T-helper 1 cell (primary cell): ENCODE measurements at regions not wholly inside any gene's neighbourhood (a gene's known extent, or its start where the extent isn't known, plus 50 kb on each side); places are given as distances from the start of the nearest gene placed in this dataset.
"Not testable (repeated sequence)": the region's sequence is repeated elsewhere in the genome, so short reads cannot be mapped to it uniquely, and the experiment has no call there.

Experiments
- DNase-seq, 5 donors: peaks; one replicate each; pipeline ENCODE4 v3.0.0-alpha.2; 2012 to 2020

DNA sequence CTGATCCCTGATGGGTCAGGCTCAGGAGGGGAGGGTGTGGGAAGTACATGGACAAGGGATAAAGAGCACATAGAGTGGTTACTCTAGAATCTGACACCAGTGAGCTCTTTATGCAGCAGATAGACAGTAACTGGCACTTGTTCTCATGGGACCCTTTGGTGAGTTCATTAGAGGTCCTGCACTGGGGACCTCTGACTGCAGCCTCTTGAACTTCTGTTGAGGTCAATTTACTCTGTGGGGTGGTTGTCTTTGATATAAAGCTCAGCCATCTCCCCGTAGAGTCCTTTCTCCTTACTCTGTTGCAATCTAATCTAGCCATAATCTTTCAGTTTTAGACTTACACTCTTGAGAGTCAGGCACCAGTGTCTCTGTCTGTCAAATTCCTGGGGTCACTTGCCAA is 222.4 kb downstream of the GPAT3 start:
- no peak for DNase-seq

DNA sequence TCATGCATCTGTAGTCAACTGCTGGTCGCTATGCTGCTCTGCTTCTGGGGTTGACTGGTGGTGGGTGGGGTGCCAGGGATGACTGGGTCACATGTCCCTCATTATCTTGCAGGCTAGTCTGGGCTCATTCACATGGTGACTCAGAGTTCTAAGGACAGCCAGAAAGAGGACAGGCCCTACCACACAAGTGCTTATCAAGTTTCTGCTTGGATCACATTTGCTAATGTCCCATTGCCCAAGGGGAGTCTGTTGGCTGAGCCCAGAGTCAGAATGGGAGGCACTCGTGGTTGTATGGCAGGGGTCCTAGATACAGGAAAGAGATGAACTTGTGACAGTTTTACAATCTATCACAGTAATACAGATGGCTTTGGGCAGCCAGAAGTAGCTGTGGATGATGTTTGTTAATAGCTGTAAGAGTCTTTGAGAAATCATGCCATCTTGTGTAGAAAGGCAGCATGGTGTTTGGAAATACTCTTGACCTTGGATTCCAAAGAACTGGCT is 221.3 kb downstream of the GPAT3 start:
- DNase-seq, result no peak

DNA sequence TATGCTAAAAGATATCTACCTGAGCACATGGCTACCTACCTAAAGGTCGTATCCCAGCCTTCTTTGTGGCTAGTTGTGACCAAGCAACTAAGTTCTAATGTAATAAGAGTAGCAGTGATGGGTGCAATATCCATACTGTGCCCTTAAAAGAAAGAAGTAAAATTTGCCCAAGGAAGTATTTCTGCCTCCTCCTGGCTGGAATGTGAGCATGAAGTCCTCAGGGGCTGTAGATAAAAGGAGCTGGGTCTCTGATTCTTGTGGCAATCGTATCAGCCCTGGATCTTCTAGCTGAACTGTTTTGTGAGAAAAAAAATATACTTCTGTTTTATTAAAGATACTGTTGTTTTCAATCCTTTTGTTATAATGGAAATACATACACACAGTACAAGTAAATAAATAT is 217.4 kb downstream of the GPAT3 start:
- DNase-seq, result no peak

DNA sequence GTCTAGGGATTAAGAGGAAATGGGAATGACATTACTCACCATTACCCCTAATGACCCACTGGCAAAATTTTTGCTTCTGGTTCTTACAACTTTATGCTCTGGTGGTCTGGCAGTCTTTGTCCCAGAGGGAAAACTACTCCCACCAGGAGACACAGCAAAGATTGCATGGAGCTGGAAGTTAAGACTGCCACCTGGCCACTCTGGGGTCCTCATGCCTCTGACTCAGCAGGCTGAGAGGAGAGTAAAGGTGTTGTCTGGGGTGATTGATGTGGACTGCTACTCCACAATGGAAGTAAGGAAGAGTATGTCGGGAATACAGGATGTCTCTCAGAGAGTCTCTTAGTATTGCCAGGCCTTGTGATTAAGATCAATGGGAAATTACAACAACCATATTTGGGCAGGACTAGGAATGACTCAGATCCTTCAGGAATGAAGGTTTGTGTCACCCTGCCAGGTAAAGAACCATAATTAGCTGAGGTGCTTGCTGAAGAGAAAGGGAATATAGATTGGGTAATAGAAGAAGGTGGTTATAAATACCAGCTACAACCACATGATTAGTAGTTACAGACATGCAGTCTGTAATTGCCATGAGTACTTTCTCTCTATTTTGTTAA is 215.5 kb downstream of the GPAT3 start:
- DNase-seq, result no peak

DNA sequence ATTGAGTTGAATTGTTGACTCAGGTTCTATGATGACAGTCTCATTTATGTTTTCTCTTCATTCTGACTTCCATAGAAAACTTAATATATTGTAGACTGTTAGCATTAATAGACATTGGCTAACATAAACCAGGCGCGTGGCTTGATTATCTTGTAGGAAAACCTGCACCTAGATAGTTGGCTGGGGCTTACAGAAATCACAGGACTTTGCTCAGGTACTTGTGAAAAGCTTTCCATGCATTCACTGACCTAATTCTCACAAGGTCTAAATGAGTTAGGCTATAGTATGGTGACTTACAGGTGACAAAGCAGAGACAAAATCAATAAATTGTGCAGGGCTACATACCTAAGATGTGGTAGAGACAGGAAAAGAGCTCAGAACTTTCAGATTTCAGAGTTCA is 212.8 kb downstream of the GPAT3 start:
- no peak for DNase-seq

DNA sequence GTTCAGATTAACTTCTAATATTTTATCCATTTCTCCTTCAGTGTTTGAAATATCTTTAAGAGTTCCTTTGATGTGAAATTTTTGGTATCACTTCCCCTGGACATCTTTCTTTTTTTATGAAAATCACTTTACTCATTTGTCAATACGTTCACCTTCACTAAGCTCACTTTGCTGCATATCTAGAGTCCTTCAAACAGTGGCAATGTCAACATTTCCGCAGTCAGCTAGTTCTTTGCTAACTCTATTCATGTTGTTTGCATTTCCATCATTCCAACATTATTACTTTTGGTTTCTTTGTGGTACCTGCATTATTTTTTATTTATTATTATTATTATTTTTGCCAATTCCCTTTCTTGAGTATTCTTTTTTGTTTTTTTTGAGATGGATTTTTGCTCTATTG is 203.0 kb downstream of the GPAT3 start:
- no peak for DNase-seq

DNA sequence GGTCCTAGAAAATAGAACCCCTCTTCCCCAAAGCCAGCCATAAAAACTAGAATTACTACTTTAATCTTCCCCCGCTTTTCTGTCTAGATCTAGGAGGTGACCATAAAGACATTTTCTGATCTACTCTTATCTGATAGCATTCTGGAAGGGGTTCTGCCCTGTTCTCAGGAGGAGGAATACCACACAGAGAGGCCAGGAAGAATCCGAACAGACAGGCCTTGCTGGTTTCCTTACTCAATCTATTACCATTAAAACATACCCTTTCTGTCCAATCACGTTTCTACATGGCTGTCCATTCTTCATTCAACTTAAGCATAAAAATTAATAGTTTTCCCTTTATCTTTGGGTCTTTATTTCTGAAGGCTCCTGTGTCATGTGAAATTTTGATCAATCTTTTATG is 198.7 kb downstream of the GPAT3 start:
- no peak for DNase-seq

DNA sequence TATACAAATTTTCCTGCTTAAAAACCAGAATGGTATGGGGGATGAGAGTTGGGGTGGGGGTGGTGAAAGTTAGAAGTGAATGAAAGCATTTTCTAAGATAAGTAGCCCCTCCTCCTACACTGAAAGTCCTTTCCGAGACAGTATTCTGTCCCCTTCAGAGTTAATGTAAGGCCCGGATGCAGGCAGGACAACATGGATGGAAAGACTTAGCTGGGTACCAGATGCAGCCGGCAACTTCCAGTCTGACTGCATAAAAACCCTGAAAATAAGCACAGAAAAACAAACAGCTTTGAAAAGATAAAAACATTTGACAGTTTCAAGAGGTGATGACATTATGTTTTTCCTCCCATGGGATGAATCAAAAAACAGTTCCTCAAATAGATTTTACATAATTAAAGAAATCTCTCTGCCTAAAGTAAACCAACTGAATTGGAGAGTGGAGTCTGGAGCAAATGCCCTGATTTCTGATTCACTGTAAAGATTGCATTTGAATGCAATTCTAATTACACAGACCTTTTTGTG is 196.3 kb downstream of the GPAT3 start:
- no peak for DNase-seq

DNA sequence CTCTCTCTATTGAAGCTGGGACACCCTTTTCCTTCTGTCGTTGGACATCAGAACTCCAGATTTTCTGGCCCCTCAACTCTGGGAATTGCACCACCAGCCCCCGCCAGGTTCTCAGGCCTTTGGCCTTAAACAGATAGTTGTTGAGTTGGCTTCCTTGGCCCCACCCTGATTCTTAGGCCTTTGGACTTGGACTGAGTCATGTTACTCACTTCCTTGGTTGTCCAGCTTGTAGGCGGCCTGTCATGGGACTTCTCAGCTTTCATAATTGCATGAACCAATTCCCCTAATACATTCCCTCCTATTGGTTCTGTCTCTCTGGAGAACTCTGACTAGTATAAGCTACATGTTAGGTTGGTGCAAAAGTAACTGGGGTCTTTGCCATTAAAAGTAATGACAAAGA is 195.7 kb downstream of the GPAT3 start:
- DNase-seq, result no peak

DNA sequence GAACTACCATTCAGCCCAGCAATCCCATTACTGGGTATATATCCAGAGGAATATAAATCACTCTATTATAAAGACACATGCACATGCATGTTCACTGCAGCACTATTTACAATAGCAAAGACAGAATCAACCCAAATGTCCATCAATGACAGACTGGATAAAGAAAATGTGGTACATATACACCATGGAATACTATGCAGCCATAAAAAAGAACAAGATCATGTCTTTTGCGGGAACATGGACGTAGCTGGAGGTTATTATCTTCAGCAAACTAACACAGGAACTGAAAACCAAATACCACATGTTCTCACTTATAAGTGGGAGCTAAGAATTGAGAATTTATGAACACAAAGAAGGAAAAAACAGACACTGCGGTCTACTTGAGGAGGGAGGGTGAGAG is 195.1 kb downstream of the GPAT3 start:
- not testable (repeated sequence) for DNase-seq

DNA sequence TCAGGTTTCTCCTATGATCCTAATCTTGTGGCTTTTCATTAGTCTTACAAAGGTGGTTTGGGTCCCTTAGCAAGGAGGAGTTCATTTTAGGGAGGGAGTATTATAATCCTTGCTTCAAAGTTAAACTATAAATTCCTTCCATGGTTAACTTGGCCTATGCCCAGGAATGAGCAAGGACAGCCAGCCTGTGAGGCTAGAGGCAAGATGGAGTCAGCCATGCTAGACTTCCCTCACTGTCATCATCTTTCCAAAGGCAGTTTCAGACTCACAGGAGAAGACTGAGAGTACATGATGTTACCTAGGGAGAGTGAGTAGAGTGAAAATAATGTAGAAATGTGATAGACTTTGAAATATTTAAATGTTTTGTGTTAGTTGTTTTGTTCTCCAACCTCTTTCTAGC is 192.3 kb downstream of the GPAT3 start:
- no peak for DNase-seq

DNA sequence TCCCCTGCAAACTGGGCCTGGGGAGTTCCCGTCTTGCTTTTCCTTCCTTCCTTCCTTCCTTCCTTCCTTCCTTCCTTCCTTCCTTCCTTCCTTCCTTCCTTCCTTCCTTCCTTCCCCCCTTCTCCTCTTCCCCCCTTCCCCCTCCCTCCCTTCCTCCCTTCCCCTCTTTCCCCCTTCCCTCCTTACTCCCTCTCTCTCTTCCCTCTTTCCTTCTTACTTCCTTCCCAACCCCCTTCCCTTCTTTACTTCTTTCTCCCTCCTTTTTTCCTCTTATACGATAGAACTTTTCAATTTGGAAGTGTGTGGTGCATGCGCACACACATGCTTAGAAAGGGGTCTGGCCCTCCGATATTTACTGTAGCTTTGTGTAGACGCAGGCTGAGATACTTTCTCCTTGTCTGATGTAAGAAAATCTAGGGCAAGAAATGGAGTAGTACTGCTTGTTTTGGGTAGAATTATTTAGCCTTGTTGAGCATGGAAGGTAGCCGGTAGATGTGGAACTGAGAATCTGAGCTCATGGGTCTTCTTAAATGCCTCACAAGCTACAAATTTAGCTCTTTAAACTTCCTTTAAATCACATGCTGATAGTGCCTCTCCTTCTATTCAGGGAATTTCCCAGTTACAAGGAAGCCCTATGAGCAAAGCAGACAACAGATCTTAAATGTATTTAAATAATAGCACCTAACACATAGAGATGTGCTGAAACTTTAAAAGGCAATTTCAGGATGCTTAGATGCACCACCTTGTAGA is 189.6 kb downstream of the GPAT3 start:
- no peak for DNase-seq

DNA sequence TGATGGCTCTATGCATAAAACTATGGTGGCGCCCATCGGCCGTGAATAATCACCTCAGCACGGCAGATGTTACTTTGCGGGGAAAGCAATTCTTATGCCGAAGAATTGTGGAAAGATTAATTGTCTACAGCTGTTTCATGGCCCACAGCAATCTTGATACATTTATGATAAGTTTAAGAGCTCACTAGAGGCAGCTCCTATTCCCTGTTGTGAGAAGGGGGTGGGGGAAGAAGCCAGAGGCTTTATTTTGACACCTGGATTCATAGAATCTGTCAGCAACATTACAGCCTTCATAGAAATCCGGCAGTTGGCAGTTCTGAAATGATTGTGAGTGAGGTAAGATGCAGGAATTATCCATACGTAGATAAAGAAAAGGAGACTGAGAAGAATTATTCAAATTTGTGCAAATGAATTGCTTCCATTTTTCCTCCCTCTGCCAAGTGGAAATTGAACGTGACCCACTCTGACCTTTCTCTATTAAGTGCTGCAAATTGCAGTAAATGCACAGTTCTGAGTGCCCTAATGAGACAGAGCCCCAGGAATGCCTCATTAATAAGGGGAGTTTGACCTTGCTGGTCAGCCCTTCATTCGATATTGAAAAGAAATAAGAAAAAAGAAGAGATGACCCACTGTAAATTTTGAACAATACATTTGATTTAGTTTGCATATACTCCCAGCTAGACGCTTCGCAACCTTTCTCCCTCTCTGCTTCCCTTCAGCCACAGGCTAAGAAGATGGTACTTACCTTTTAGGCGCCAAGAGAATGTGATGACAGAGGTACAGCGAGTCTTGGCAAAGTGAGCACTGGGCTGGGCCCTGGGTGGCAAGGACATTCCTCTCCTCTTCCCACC is 188.8 kb downstream of the GPAT3 start:
- no peak for DNase-seq

DNA sequence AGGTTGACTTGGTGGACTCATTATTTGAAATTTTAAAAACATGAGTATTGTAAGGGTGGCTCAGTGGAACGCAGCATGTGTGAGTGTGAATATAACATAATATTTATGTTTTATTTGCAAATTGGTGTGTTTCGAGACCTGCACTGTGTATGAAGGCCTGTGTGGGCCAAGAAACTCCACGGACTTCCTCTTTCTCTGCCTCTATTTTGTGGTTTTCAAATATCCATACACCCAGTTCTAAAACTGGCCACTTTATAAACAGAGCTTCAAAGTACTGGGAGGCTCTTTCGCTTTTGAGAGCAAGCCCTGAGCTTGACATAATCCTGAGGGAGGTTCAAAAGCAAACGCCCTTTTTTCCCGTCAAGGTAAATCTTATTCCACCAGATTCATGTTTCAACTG is 187.7 kb downstream of the GPAT3 start:
- DNase-seq, result no peak

DNA sequence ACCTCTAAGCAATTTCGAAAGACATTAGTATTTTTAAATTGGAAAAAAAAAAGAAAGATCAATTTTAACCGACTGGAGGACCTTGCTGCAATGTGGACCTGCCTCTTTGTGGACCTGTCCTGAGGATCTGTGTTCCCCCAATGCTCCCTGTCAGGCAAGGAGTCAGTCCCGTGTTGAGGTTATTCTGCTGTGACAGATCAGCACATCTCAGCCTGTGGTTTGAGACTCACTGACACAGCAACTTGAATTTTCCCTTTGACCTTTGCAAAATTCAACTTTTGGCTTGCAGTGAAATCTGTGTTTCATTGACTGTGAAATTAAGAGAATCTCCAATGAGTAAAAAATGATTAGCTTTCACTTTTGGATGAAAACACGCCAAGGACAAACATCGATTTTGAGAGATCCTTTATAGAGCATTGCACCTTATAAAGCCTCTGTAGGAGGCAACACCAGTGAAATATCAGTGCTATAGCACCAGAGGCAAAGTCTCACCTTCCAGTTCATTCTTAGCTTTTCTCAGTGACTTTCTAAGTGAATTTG is 186.9 kb downstream of the GPAT3 start:
- no peak for DNase-seq

DNA sequence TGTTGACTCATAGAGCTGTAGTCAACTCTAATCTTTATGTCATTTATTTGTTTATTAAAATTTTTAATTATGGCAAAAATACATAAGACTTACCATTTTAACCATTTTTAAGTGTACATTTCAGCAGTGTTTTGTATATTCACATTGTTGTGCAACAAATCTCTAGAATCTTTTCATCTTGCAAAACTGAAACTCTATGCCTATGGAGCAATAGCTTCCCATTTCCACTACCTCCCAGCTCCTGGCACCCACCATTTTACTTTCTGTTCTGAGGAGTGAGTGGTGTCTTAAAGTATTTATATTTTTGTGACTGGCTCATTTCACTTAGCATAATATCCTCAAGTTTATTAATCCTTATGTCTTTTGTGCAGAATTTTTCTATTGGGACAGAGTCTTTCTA is 181.0 kb downstream of the GPAT3 start:
- no peak for DNase-seq

DNA sequence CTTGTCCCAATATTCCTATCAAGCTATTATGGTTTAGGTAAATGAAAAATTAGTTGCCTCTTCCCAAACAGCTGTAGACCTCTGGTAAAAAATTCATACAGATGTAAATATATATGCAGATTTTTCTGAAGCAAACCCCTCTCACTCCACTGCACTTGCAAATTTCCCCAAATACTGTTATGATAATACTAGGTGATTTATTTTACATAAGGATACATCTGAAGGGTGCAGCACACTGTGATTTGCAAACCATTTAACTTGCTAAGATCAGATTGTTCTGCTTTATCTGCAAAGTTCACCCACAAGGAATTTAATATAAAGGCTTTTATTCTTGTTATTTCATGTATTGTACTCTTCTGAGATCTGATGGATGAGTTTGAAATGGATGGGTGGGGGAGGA is 177.0 kb downstream of the GPAT3 start:
- no peak for DNase-seq

DNA sequence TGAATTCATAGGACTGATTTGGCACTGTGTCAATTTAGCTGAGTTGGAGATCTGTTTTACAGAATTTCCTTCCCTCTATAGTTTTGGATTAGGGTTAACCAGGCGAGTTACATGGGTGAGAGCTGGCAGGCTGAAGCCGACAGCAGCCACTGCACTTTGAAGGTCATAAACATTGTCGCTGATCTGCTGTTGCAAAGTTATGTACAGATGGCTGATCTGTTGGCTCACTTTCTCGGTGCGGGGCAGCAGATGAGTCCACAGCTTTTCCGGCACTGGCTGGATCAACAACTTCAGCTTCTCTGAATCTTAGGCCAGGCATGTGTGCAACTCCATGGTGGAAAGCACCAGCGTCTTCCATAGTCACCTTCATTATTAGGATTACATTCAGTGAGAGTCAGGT is 173.7 kb downstream of the GPAT3 start:
- no peak for DNase-seq

DNA sequence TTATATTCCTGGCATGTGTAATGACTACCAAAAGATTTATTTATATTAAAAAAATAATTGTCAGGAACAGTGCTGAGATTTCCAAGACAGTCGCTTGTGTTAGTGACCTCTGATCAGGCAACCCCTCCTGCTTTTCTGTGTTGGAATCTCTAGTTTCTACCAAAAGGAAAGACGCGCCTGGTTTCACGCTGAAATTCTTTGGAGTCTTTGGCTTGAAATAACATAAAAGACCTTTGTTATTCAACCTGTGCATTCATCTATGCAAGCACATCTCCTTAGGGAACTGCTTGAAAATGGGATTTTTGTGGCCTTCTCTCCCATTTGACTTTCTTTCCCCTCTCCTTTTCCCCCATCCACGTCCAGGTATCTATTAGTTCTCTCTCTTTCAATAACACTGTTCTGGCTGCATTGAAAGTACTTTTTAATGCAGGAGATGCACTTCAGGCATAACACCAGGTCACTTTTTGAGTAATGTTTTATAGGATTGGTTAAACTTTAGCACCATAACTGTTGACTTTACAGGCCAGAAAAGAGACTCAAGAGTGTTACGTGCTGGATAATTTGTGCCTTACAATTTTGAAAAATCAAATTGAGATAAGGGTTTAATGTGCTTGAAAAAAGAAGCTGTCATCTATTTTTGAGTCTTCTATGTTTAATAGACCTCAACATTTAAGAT is 172.7 kb downstream of the GPAT3 start:
- no peak for DNase-seq

DNA sequence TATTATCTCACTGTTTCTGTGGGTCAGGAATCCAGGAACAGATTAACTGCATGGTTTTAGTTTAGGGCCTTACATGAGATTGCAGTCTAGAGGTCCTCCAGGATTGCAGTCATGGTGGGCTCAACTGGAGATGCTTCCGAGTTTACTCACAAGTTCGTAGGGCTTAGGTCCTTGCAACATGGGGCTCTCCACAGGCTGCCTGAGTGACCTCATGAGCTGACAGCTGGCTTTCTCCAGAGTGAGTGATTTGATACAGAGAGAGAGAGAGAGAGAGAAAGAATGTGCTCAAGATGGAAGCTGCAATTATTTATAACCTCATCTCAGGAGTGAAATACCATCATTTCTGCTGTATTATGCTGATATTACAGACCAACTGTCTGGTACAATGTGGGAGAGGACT is 168.9 kb downstream of the GPAT3 start:
- no peak for DNase-seq

DNA sequence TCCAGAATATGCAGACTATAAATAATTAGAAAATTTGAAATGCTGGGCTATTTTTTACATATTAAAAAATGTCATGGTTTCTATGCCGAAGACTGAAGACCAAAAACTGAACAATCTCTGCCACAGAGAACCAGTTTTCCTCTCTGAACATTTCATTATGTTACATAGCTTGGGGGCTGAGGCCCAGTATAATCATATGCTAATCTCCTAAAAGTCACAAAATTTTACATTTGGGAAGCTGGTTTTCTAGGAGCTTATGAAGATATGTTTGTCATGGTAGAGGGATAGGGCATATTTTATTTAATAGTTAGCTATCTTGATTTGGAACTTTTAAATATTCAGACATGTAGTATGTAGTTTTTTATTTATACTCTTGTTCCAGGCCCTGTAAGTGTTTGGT is 167.8 kb downstream of the GPAT3 start:
- DNase-seq, result no peak

DNA sequence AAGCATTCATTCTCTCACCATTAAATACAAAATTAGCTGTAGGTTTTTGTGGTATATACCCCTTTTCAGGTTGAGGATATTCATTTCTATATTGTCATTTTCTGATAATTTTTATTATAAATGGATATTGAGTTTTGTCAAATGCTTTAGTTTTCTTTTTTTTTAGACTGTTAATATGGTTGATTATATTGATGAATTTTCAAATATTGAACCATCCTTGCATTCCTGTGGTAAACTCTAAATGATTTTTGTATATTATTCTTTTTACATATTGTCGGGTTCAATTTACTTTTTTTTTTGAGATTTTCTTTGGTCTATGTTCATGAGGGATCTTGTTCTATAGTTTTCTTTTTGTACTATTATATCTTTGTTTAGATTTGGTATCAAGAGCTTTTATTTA is 165.1 kb downstream of the GPAT3 start:
- no peak for DNase-seq

DNA sequence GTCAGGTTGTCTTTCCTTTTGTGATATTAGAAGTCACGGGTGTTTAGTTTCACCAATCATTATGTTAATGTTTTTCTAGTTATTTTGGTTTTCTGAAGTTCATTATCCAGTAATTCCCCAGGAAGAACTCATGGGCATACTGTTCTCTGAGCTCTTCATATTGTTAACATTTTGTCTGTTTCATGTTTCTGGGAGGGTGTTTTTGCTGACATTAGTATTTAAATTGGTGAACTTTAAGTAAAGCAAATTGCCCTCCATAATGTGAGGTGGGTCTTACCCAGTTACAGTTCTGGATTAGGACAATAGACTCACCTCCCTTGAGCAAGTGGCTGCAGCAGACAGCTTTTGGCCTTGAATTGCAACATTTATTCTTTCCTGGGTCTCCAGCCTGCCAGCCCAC is 163.4 kb downstream of the GPAT3 start:
- no peak for DNase-seq
